A549 (cell line): ENCODE measurements at regions not wholly inside any gene's neighbourhood (a gene's known extent, or its start where the extent isn't known, plus 50 kb on each side); places are given as distances from the start of the nearest gene placed in this dataset.

Source experiments
- ATAC-seq, 2 experiments: fragments of 200-7000 bp in 1 of 2; fragments of >200 bp in 1 of 2; cut with Nextera tagmentation in 1 of 2; cut with Tn5 transposase in 1 of 2; 3 replicates each; pipeline versions ENCODE4 v1.8.0 to v1.9.1; 2018 to 2020; ENCODE audit warnings: mild to moderate bottlenecking in 1 of 2, moderate library complexity in 1 of 2
- CTCF ChIA-PET: fragments of 300-600 bp; sonication (Branson Sonifier 250); formaldehyde crosslinking; extraction: SDS; loops from one replicate; lab custom pipeline; 2021; ENCODE audit warnings: antibody characterized with exemption, inconsistent platforms; lab: Yijun Ruan, JAX
- POLR2A ChIA-PET: fragments of 350-600 bp; formaldehyde crosslinking; extraction: SDS; loops from one replicate; lab custom pipeline; 2021; ENCODE audit warnings: antibody characterized with exemption, inconsistent platforms; lab: Yijun Ruan, JAX
- DNase-seq, 2 experiments: peaks; one replicate each; pipeline versions ENCODE4 v3.0.0 to v3.0.0-alpha.2; 2011 to 2016; ENCODE audit warnings: low read depth in 1 of 2, low spot score in 1 of 2
- FAIRE-seq: peaks from 2 replicates; lab custom pipeline; 2011; peaks lifted over from hg19 to GRCh38; lab: Jason Lieb, UNC
- H3K27ac ChIP-seq, 2 experiments: fragments of >200 bp; sonication (Bioruptor Twin); formaldehyde crosslinking; 3 replicates each; pipeline ENCODE4 v1.5.1; 2016 to 2017
- H3K4me1 ChIP-seq: fragments of >200 bp; sonication (Bioruptor Twin); formaldehyde crosslinking; 3 replicates; pipeline ENCODE4 v1.6.1; 2016
- H3K4me2 ChIP-seq: fragments of >200 bp; sonication (Bioruptor Twin); formaldehyde crosslinking; 3 replicates; pipeline ENCODE4 v1.6.1; 2016
- H3K4me3 ChIP-seq: fragments of >200 bp; sonication (Bioruptor Twin); formaldehyde crosslinking; 3 replicates; pipeline ENCODE4 v1.5.1; 2016
- H3K9me3 ChIP-seq: fragments of >200 bp; sonication (Bioruptor Twin); formaldehyde crosslinking; 3 replicates; pipeline ENCODE4 v1.6.1; 2016
- CBX2 ChIP-seq: fragments of 200-600 bp; sonication (generic); IDR thresholded peaks from 2 replicates; pipeline ENCODE4 v1.6.1; 2016; ENCODE audit warnings: low read depth, mild to moderate bottlenecking, borderline replicate concordance
- CHD4 ChIP-seq: fragments of 200-600 bp; sonication (generic); IDR thresholded peaks from 2 replicates; pipeline ENCODE4 v1.6.1; 2016; ENCODE audit warnings: antibody characterized with exemption, mild to moderate bottlenecking, borderline replicate concordance
- EHMT2 ChIP-seq: fragments of 200-600 bp; sonication (generic); IDR thresholded peaks from 2 replicates; pipeline ENCODE4 v1.6.1; 2016; ENCODE audit warnings: antibody characterized with exemption, low read depth, mild to moderate bottlenecking, moderate library complexity
- EP300 ChIP-seq, 2 experiments: fragments of >200 bp; sonication (Bioruptor Twin); formaldehyde crosslinking; IDR thresholded peaks; 2 replicates in 1 of 2; 3 replicates in 1 of 2; pipeline ENCODE4 v1.6.1; 2016 to 2017
- FOSL2 ChIP-seq, 2 experiments: fragments of 450-650 bp in 1 of 2; fragments of >200 bp in 1 of 2; sonication (Bioruptor Twin) in 1 of 2; formaldehyde crosslinking; IDR thresholded peaks; 2 replicates each; pipeline versions ENCODE4 v1.5.0 to v1.6.1; 2016 to 2020; ENCODE audit warnings: mild to moderate bottlenecking in 1 of 2, moderate library complexity in 1 of 2
- GATA3 ChIP-seq: IDR thresholded peaks from 2 replicates; pipeline ENCODE4 v1.6.1; 2012; ENCODE audit warnings: borderline replicate concordance
- HEYL ChIP-seq: fragments of 250-450 bp; sonication (Bioruptor Pico); IDR thresholded peaks from 2 replicates; pipeline ENCODE4 v1.8.0; 2021; ENCODE audit warnings: mild to moderate bottlenecking, moderate library complexity
- HOXA7 ChIP-seq: fragments of 250-450 bp; sonication (Bioruptor Pico); IDR thresholded peaks from 2 replicates; pipeline ENCODE4 v1.5.0; 2020; ENCODE audit warnings: mild to moderate bottlenecking, moderate library complexity
- HOXB13 ChIP-seq: fragments of 250-450 bp; sonication (Bioruptor Pico); IDR thresholded peaks from 2 replicates; pipeline ENCODE4 v1.5.0; 2020; ENCODE audit warnings: low read depth, mild to moderate bottlenecking, moderate library complexity
- KDM1A ChIP-seq: fragments of 200-600 bp; sonication (generic); IDR thresholded peaks from 2 replicates; pipeline ENCODE4 v1.6.1; 2016; ENCODE audit warnings: low read depth, mild to moderate bottlenecking
- MYC ChIP-seq: IDR thresholded peaks from 2 replicates; pipeline ENCODE4 v1.6.1; 2012; ENCODE audit warnings: mild to moderate bottlenecking, inconsistent platforms, low read length, improper control_type of control experiment, borderline replicate concordance
- NFE2L2 ChIP-seq: fragments of 150-350 bp; conservative IDR thresholded peaks from 2 replicates; pipeline ENCODE4 v1.6.1; 2014; ENCODE audit warnings: low read length
- RCOR1 ChIP-seq: fragments of 150-350 bp; IDR thresholded peaks from 2 replicates; pipeline ENCODE4 v1.6.1; 2014; ENCODE audit warnings: antibody characterized with exemption, low read length, low read depth
- SREBF2 ChIP-seq: fragments of 450-650 bp; IDR thresholded peaks from 2 replicates; pipeline ENCODE4 v1.6.1; 2014; ENCODE audit warnings: mild to moderate bottlenecking, moderate library complexity
- TFCP2L1 ChIP-seq: fragments of 250-450 bp; sonication (Bioruptor Pico); IDR thresholded peaks from 2 replicates; pipeline ENCODE4 v1.5.0; 2021; ENCODE audit warnings: mild to moderate bottlenecking
- WGBS: methylation state at CpG from one replicate; pipeline ENCODE4 v1.1.6; 2017; ENCODE audit errors: missing lambda C conversion rate; 5-methylcytosine and 5-hydroxymethylcytosine counted together
- TF ChIP-seq, protein P1 (sequence below): IDR thresholded peaks from 2 replicates; pipeline ENCODE4 v1.6.1; 2012; ENCODE audit warnings: low read depth, borderline replicate concordance
- TF ChIP-seq, protein P2 (sequence below): fragments of 450-650 bp; IDR thresholded peaks from 2 replicates; pipeline ENCODE4 v1.6.1; 2014; ENCODE audit warnings: antibody characterized with exemption
- TF ChIP-seq, protein P3 (sequence below): fragments of >200 bp; sonication (Bioruptor Twin); formaldehyde crosslinking; IDR thresholded peaks from 2 replicates; pipeline ENCODE4 v1.6.1; 2016
- TF ChIP-seq, protein P4 (sequence below): fragments of >200 bp; sonication (Bioruptor Twin); formaldehyde crosslinking; IDR thresholded peaks from 3 replicates; pipeline ENCODE4 v1.6.1; 2016
- TF ChIP-seq, protein P5 (sequence below): fragments of 150-350 bp; IDR thresholded peaks from 2 replicates; pipeline ENCODE4 v1.6.1; 2014; ENCODE audit warnings: low read depth, mild to moderate bottlenecking, low read length

DNA sequence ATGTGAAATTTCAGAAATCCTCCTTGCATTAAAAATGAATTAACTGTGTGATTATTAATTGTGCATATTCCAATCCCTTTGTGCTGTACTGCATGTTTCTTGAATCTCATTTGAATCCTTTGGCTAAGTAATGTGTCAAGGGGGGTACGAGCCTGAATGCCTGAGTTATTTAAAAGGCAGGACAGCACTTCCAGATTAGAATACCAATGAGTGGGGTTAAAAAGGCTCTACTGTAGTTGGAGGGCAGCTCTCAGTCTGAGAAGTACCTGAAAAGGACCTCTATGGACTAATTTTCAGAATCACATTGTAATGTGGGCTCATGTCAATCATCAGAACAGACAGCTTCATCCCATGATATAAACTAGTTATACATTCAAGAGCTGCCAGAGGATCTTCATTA is 423.0 kb downstream of the GRB14 start:
- ChIA-PET POLR2A (no interaction called here), CTCF (no interaction called here)
- DNase-seq (no peak), FAIRE-seq (no peak), ATAC-seq (no peak)
- Histone ChIP-seq H3K27ac (no peak overlapping the region), H3K4me3 (no peak overlapping the region), H3K9me3 (no peaks in the 10 kb centered on the region), H3K4me1 (no peaks in the 10 kb centered on the region), H3K4me2 (no peak overlapping the region)
- WGBS, result 15% methylated on average over 1 of the region's 1 CpG
- no peak for TF ChIP-seq CBX2
- TF ChIP-seq EP300 (IDR thresholded peaks at IDR 0.05), result no peak
- no peak for TF ChIP-seq EHMT2
- TF ChIP-seq, protein P1, sequence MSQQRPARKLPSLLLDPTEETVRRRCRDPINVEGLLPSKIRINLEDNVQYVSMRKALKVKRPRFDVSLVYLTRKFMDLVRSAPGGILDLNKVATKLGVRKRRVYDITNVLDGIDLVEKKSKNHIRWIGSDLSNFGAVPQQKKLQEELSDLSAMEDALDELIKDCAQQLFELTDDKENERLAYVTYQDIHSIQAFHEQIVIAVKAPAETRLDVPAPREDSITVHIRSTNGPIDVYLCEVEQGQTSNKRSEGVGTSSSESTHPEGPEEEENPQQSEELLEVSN, result no peak
- TF ChIP-seq RCOR1, result no peak
- TF ChIP-seq TFCP2L1, result no peak
- no peak for TF ChIP-seq GATA3
- TF ChIP-seq CHD4, result no peak
- no peak for TF ChIP-seq SREBF2
- TF ChIP-seq, protein P2, sequence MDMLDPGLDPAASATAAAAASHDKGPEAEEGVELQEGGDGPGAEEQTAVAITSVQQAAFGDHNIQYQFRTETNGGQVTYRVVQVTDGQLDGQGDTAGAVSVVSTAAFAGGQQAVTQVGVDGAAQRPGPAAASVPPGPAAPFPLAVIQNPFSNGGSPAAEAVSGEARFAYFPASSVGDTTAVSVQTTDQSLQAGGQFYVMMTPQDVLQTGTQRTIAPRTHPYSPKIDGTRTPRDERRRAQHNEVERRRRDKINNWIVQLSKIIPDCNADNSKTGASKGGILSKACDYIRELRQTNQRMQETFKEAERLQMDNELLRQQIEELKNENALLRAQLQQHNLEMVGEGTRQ, result no peak
- no peak for TF ChIP-seq HOXB13 (CRISPR knock-in tag)

DNA sequence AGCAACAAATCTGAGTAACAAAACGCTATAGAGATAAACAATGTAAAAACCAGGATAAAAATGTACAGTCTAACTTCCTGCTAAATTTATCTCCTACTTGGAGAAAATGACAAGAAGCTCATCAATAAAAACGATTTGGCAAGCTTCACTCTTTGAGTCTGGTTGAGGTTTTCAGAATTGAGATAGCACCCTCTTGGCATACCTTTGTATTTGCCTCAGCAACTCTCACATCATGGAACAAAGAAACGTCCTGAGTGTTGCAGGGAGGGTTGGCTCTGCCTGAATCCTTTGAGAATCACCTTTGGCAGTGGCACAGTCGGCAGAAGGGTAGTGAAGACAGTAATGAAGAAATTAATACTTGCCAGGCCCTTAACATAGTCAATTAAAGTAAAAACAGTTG is 430.6 kb downstream of the GRB14 start:
- FAIRE-seq, result no peak
- POLR2A ChIA-PET, result no interaction called here

DNA sequence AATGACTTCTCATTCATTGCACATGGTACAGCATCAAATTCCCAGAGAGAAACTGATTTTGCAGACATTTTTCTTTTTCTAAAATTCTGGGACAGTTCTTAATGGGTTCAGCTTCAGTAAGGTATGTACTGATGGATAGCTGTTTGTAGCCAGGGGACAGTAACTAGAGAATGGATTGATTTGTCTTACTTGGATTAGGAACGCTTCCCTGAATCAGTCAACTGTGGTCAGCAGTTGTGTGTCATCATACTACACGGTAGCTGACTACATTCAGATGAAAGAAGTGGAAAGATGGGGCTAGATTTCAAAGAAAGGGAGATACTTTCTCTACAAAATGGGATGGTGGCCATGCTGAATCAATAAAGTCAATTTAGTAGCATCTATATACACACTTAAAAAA is 431.4 kb downstream of the GRB14 start:
- TF ChIP-seq TFCP2L1, result no peak
- Histone ChIP-seq H3K4me1 (no peaks in the 10 kb centered on the region), H3K9me3 (no peaks in the 10 kb centered on the region), H3K27ac (no peak overlapping the region), H3K4me2 (no peak overlapping the region), H3K4me3 (no peak overlapping the region)
- FAIRE-seq, result no peak
- ChIA-PET CTCF (no interaction called here), POLR2A (no interaction called here)
- ATAC-seq, result no peak
- 42% methylated on average over 2 of the region's 2 CpGs for WGBS
- no peak for DNase-seq

More for the DNA sequence above, 430.6 kb downstream of the GRB14 start:
- H3K27ac ChIP-seq, result no peak overlapping the region
- no peaks in the 10 kb centered on the region for H3K9me3 ChIP-seq
- no peaks in the 10 kb centered on the region for H3K4me1 ChIP-seq
- WGBS, result 20% methylated on average over 4 of the region's 4 CpGs
- CTCF ChIA-PET, result interaction anchor here (0.5 to 1.7 kb wide), 2 partner anchors 216 to 239 kb away, joined by 3 read pairs; no protein-coding TSS in a partner anchor
- no peak overlapping the region for H3K4me2 ChIP-seq
- ATAC-seq (no peak), DNase-seq (no peak)
- no peak overlapping the region for H3K4me3 ChIP-seq
- no peak for TF ChIP-seq NFE2L2
- TF ChIP-seq, protein P3, sequence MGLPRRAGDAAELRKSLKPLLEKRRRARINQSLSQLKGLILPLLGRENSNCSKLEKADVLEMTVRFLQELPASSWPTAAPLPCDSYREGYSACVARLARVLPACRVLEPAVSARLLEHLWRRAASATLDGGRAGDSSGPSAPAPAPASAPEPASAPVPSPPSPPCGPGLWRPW, result no peak
- no peak for TF ChIP-seq HEYL
- TF ChIP-seq, protein P4, sequence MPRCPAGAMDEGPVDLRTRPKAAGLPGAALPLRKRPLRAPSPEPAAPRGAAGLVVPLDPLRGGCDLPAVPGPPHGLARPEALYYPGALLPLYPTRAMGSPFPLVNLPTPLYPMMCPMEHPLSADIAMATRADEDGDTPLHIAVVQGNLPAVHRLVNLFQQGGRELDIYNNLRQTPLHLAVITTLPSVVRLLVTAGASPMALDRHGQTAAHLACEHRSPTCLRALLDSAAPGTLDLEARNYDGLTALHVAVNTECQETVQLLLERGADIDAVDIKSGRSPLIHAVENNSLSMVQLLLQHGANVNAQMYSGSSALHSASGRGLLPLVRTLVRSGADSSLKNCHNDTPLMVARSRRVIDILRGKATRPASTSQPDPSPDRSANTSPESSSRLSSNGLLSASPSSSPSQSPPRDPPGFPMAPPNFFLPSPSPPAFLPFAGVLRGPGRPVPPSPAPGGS, result no peak
- no peak for TF ChIP-seq HOXA7 (CRISPR knock-in tag)
- TF ChIP-seq, protein P5, sequence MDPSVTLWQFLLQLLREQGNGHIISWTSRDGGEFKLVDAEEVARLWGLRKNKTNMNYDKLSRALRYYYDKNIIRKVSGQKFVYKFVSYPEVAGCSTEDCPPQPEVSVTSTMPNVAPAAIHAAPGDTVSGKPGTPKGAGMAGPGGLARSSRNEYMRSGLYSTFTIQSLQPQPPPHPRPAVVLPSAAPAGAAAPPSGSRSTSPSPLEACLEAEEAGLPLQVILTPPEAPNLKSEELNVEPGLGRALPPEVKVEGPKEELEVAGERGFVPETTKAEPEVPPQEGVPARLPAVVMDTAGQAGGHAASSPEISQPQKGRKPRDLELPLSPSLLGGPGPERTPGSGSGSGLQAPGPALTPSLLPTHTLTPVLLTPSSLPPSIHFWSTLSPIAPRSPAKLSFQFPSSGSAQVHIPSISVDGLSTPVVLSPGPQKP, result no peak
- TF ChIP-seq FOSL2 (IDR thresholded peaks at IDR 0.05), result no peak
- TF ChIP-seq FOSL2 (CRISPR knock-in tag; IDR thresholded peaks at IDR 0.05), result no peak
- no peak for TF ChIP-seq KDM1A
- no peak for TF ChIP-seq MYC
